Mesothelial cell of epicardium (in vitro differentiated cells): ENCODE measurements at regions not wholly inside any gene's neighbourhood (a gene's known extent, or its start where the extent isn't known, plus 50 kb on each side); places are given as distances from the start of the nearest gene placed in this dataset.
"Not testable (repeated sequence)": the region's sequence is repeated elsewhere in the genome, so short reads cannot be mapped to it uniquely, and the experiment has no call there.

Experiments used
- DNase-seq, 2 experiments: peaks; one replicate each; pipeline ENCODE4 v3.0.0; 2021; ENCODE audit warnings: low spot score in 2 of 2; ENCODE audit not compliant: unreplicated experiment in 2 of 2
- H3K27ac Mint-ChIP-seq: 2 replicates; pipeline ENCODE4 v1.8.0; 2021; ENCODE audit warnings: mixed read lengths
- H3K27me3 Mint-ChIP-seq: 2 replicates; pipeline ENCODE4 v1.8.0; 2021; ENCODE audit warnings: low read depth, mixed read lengths
- H3K36me3 Mint-ChIP-seq: 2 replicates; pipeline ENCODE4 v1.8.0; 2021; ENCODE audit warnings: mixed read lengths
- H3K4me1 Mint-ChIP-seq: 2 replicates; pipeline ENCODE4 v1.8.0; 2021; ENCODE audit warnings: mixed read lengths
- H3K4me3 Mint-ChIP-seq: 2 replicates; pipeline ENCODE4 v1.8.0; 2021; ENCODE audit warnings: mild to moderate bottlenecking, moderate library complexity, mixed read lengths
- H3K9me3 Mint-ChIP-seq: 2 replicates; pipeline ENCODE4 v1.8.0; 2021; ENCODE audit warnings: mixed read lengths
- CTCF ChIP-seq: fragments of 200-600 bp; sonication (generic); IDR thresholded peaks from one replicate; pipeline ENCODE4 v1.5.0; 2021; ENCODE audit warnings: antibody characterized with exemption; ENCODE audit not compliant: unreplicated experiment

GRCh38 chr7:4606797-4607196 lies 75.3 kb upstream of the FOXK1 start:
- Mint-ChIP-seq H3K36me3 (no peaks in the 10 kb centered on the region), H3K4me3 (no peak overlapping the region), H3K9me3 (no peaks in the 10 kb centered on the region), H3K27me3 (peaks cover 12% of the 10 kb centered on the region), H3K27ac (no peak overlapping the region), H3K4me1 (no peaks in the 10 kb centered on the region)
- no peak for DNase-seq
- no peak for TF ChIP-seq CTCF

- TF ChIP-seq CTCF = no peak
- Mint-ChIP-seq H3K4me1 (no peaks in the 10 kb centered on the region), H3K27ac (no peak overlapping the region), H3K9me3 (no peaks in the 10 kb centered on the region), H3K36me3 (no peaks in the 10 kb centered on the region), H3K4me3 (no peak overlapping the region), H3K27me3 (peaks cover 12% of the 10 kb centered on the region)
- no peak for DNase-seq
Measured at GRCh38 chr7:4607311-4607729, 74.8 kb upstream of the FOXK1 start.

GRCh38 chr7:4609576-4609975 lies 72.5 kb upstream of the FOXK1 start:
- H3K27ac Mint-ChIP-seq = not testable (repeated sequence)
- Mint-ChIP-seq H3K27me3 (peaks cover 12% of the 10 kb centered on the region), H3K4me1 (peaks cover 13% of the 10 kb centered on the region)

GRCh38 chr7:4610768-4611467 lies 71.2 kb upstream of the FOXK1 start:
- Mint-ChIP-seq H3K27me3 (peaks cover 10% of the 10 kb centered on the region), H3K9me3 (no peaks in the 10 kb centered on the region)
- DNase-seq = peak in 1 of 2 experiments; percentile 44

More at GRCh38 chr7:4609576-4609975, 72.5 kb upstream of the FOXK1 start:
- not testable (repeated sequence) for H3K9me3 Mint-ChIP-seq, H3K36me3 Mint-ChIP-seq, DNase-seq, H3K4me3 Mint-ChIP-seq

GRCh38 chr7:4612237-4612636 lies 69.9 kb upstream of the FOXK1 start:
- Mint-ChIP-seq H3K4me1 (peaks cover 13% of the 10 kb centered on the region), H3K9me3 (no peaks in the 10 kb centered on the region), H3K36me3 (no peaks in the 10 kb centered on the region), H3K27ac (no peak overlapping the region), H3K4me3 (no peak overlapping the region), H3K27me3 (peaks cover 2% of the 10 kb centered on the region)
- DNase-seq = no peak
- no peak for TF ChIP-seq CTCF

More at GRCh38 chr7:4610768-4611467, 71.2 kb upstream of the FOXK1 start:
- no peaks in the 10 kb centered on the region for H3K36me3 Mint-ChIP-seq
- H3K4me3 Mint-ChIP-seq = no peak overlapping the region
- H3K4me1 Mint-ChIP-seq = peaks cover 13% of the 10 kb centered on the region
- TF ChIP-seq CTCF = peak; percentile 81
- H3K27ac Mint-ChIP-seq = no peak overlapping the region

- no peak for TF ChIP-seq CTCF
- Mint-ChIP-seq H3K4me1 (peaks cover 13% of the 10 kb centered on the region), H3K4me3 (peak overlapping the region; percentile 47), H3K27ac (no peak overlapping the region), H3K36me3 (no peaks in the 10 kb centered on the region), H3K27me3 (no peaks in the 10 kb centered on the region), H3K9me3 (no peaks in the 10 kb centered on the region)
- DNase-seq = no peak
Measured at GRCh38 chr7:4612939-4613841, 68.9 kb upstream of the FOXK1 start.
